Panc1 (cell line): ENCODE measurements at regions not wholly inside any gene's neighbourhood (a gene's known extent, or its start where the extent isn't known, plus 50 kb on each side); places are given as distances from the start of the nearest gene placed in this dataset.

Source experiments
- ATAC-seq: fragments of 200-7000 bp; cut with Tn5 transposase; 2 replicates; pipeline ENCODE4 v1.9.1; 2020; ENCODE audit warnings: mild to moderate bottlenecking, moderate library complexity
- BruUV-seq: library from RNA; stranded (reverse); fragments of 400-500 nt; replicated peaks from 2 replicates; lab custom pipeline; 2021; lab: Mats Ljungman, UMichigan
- CTCF ChIA-PET: fragments of 300-600 bp; sonication (Branson Sonifier 250); formaldehyde crosslinking; loops from one replicate; lab custom pipeline; 2022; ENCODE audit warnings: antibody characterized with exemption; lab: Charles Lee
- POLR2A ChIA-PET: fragments of 300-600 bp; sonication (Branson Sonifier 250); formaldehyde crosslinking; loops from one replicate; lab custom pipeline; 2022; ENCODE audit warnings: antibody characterized with exemption; lab: Charles Lee
- DNase-seq: peaks from one replicate; pipeline ENCODE4 v3.0.0-alpha.2; 2010; ENCODE audit warnings: low read depth, low spot score
- H3K27ac ChIP-seq: 2 replicates; pipeline ENCODE4 v1.5.1; 2011; ENCODE audit warnings: mild to moderate bottlenecking, low read length, inconsistent platforms
- H3K27me3 ChIP-seq: fragments of 200-500 bp; sonication (Bioruptor generic); 2 replicates; pipeline ENCODE4 v1.6.0; 2014; ENCODE audit warnings: low read length, inconsistent platforms; ENCODE audit not compliant: control insufficient read depth, insufficient read depth
- H3K36me3 ChIP-seq: fragments of 200-500 bp; sonication (Bioruptor generic); 2 replicates; pipeline ENCODE4 v1.5.1; 2014; ENCODE audit warnings: inconsistent platforms, mild to moderate bottlenecking, low read length, moderate library complexity; ENCODE audit not compliant: control insufficient read depth, insufficient read depth
- H3K4me1 ChIP-seq: 2 replicates; pipeline ENCODE4 v1.5.1; 2011; ENCODE audit warnings: inconsistent platforms, mild to moderate bottlenecking, low read length, moderate library complexity; ENCODE audit not compliant: control insufficient read depth, insufficient read depth
- H3K4me3 ChIP-seq, 2 experiments: 2 replicates each; pipeline ENCODE4 v1.5.1; 2011 to 2012; ENCODE audit warnings: low read depth in 2 of 2, low read length in 2 of 2, mild to moderate bottlenecking in 2 of 2, inconsistent platforms in 1 of 2, moderate library complexity in 1 of 2
- H3K9me3 ChIP-seq: fragments of 200-500 bp; sonication (Bioruptor generic); 2 replicates; pipeline ENCODE4 v1.5.1; 2014; ENCODE audit warnings: low read depth, mild to moderate bottlenecking, inconsistent platforms, low read length, moderate library complexity; ENCODE audit not compliant: control insufficient read depth, insufficient read depth
- POLR2AphosphoS5 ChIP-seq: IDR thresholded peaks from 2 replicates; pipeline ENCODE4 v1.6.1; 2012; ENCODE audit warnings: mild to moderate bottlenecking, low read depth, low read length, moderate library complexity
- SIN3A ChIP-seq: IDR thresholded peaks from 2 replicates; pipeline ENCODE4 v1.6.1; 2012; ENCODE audit warnings: low read depth, mild to moderate bottlenecking, low read length, moderate library complexity, borderline replicate concordance; ENCODE audit not compliant: insufficient read depth
- TCF7L2 ChIP-seq: IDR thresholded peaks from 2 replicates; pipeline ENCODE4 v1.6.1; 2011; ENCODE audit warnings: mild to moderate bottlenecking, low read depth, low read length, inconsistent platforms
- in situ Hi-C: cut with HindIII; loops from 2 replicates; pipeline ENCODE4 v1.10.0; 2016; ENCODE audit warnings: low sequenced_read_pairs, low pct_unique_long_range_greater_than_20kb
- intact Hi-C: fragments of 100-400 bp; cut with micrococcal nuclease; formaldehyde crosslinking; loops from one replicate; pipeline ENCODE4 v1.10.0; 2022; ENCODE audit not compliant: unreplicated experiment
- TF ChIP-seq, protein P1 (sequence below): fragments of 450-650 bp; IDR thresholded peaks from 2 replicates; pipeline ENCODE4 v1.5.1; 2017; ENCODE audit warnings: mild to moderate bottlenecking
- TF ChIP-seq, protein P2 (sequence below), 2 experiments: IDR thresholded peaks; 2 replicates each; pipeline ENCODE4 v1.6.1; 2011 to 2012; ENCODE audit warnings: low read depth in 2 of 2, control low read depth in 1 of 2, low read length in 1 of 2, mild to moderate bottlenecking in 1 of 2, moderate library complexity in 1 of 2; ENCODE audit not compliant: insufficient read depth in 1 of 2

DNA sequence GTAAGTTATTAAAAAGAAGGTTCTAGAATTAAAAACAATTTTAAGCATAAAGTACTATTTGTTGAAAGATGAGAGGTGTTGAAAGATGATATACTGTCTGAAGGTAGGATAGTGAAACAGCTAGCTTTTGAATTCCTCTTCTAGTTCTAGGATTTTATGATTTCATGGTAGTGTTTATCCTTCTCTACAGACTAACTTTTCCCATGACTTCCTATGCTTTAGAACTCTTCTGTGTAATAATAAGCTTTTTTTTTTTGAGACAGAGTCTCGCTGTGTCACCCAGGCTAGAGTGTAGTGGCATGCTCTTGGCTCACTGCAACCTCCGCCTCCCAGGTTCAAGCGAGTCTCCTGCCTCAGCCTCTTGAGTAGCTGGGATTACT lies 96.0 kb upstream of the NUDT6 start:
- in situ Hi-C loops, result no loop called here
- no TSS peak for BruUV-seq

DNA sequence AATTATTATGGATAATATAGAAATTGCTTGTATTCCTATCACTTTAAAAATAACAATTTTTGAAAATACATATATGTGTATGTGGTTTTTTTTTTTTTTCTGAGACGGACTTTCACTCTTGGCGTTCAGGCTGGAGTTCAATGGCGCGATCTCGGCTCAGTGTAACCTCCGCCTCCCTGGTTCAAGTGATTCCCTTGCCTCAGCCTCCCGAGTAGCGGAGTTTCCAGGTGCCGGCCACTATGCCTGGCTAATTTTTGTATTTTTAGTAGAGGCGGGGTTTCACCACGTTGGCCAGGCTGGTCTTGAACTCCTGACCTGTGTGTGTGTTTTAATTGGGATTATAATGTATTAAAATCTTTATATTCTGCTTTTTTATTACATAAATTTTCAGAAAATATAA lies 97.9 kb upstream of the NUDT6 start:
- no peaks in the 10 kb centered on the region for H3K27me3 ChIP-seq
- no peak for ATAC-seq
- no peaks in the 10 kb centered on the region for H3K4me1 ChIP-seq
- no peak overlapping the region for H3K27ac ChIP-seq
- DNase-seq, result no peak
- no peak overlapping the region for H3K4me3 ChIP-seq
- no peak for TF ChIP-seq TCF7L2
- TF ChIP-seq SIN3A, result no peak
- TF ChIP-seq, protein P1, sequence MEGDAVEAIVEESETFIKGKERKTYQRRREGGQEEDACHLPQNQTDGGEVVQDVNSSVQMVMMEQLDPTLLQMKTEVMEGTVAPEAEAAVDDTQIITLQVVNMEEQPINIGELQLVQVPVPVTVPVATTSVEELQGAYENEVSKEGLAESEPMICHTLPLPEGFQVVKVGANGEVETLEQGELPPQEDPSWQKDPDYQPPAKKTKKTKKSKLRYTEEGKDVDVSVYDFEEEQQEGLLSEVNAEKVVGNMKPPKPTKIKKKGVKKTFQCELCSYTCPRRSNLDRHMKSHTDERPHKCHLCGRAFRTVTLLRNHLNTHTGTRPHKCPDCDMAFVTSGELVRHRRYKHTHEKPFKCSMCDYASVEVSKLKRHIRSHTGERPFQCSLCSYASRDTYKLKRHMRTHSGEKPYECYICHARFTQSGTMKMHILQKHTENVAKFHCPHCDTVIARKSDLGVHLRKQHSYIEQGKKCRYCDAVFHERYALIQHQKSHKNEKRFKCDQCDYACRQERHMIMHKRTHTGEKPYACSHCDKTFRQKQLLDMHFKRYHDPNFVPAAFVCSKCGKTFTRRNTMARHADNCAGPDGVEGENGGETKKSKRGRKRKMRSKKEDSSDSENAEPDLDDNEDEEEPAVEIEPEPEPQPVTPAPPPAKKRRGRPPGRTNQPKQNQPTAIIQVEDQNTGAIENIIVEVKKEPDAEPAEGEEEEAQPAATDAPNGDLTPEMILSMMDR, result no peak
- TF ChIP-seq, protein P2, sequence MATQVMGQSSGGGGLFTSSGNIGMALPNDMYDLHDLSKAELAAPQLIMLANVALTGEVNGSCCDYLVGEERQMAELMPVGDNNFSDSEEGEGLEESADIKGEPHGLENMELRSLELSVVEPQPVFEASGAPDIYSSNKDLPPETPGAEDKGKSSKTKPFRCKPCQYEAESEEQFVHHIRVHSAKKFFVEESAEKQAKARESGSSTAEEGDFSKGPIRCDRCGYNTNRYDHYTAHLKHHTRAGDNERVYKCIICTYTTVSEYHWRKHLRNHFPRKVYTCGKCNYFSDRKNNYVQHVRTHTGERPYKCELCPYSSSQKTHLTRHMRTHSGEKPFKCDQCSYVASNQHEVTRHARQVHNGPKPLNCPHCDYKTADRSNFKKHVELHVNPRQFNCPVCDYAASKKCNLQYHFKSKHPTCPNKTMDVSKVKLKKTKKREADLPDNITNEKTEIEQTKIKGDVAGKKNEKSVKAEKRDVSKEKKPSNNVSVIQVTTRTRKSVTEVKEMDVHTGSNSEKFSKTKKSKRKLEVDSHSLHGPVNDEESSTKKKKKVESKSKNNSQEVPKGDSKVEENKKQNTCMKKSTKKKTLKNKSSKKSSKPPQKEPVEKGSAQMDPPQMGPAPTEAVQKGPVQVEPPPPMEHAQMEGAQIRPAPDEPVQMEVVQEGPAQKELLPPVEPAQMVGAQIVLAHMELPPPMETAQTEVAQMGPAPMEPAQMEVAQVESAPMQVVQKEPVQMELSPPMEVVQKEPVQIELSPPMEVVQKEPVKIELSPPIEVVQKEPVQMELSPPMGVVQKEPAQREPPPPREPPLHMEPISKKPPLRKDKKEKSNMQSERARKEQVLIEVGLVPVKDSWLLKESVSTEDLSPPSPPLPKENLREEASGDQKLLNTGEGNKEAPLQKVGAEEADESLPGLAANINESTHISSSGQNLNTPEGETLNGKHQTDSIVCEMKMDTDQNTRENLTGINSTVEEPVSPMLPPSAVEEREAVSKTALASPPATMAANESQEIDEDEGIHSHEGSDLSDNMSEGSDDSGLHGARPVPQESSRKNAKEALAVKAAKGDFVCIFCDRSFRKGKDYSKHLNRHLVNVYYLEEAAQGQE (IDR thresholded peaks at IDR 0.05; ENCODE audit: insufficient read depth in 1 of 2, low read depth in 2 of 2, low read length in 1 of 2), result no peak
- no peak for TF ChIP-seq POLR2AphosphoS5
- in situ Hi-C loops (no loop called here), intact Hi-C loops (no loop called here)
- H3K9me3 ChIP-seq, result no peaks in the 10 kb centered on the region
- H3K36me3 ChIP-seq, result no peaks in the 10 kb centered on the region
- CTCF ChIA-PET, result no interaction called here
- POLR2A ChIA-PET, result no interaction called here
- BruUV-seq, result no TSS peak

More for the DNA sequence above, 96.0 kb upstream of the NUDT6 start:
- intact Hi-C loops, result no loop called here
- no peak overlapping the region for H3K4me3 ChIP-seq
- no peaks in the 10 kb centered on the region for H3K9me3 ChIP-seq
- no peak for TF ChIP-seq TCF7L2
- TF ChIP-seq POLR2AphosphoS5, result no peak
- TF ChIP-seq, protein P2 (IDR thresholded peaks at IDR 0.05; ENCODE audit: insufficient read depth in 1 of 2, low read depth in 2 of 2, low read length in 1 of 2), result no peak
- TF ChIP-seq, protein P1, result no peak
- TF ChIP-seq SIN3A, result no peak
- ChIA-PET CTCF (interaction anchor here (0.7 kb wide), 1 partner anchor 93 kb away, joined by 3 read pairs; no protein-coding TSS in a partner anchor), POLR2A (no interaction called here)
- H3K4me1 ChIP-seq, result no peaks in the 10 kb centered on the region
- H3K27me3 ChIP-seq, result no peaks in the 10 kb centered on the region
- no peaks in the 10 kb centered on the region for H3K36me3 ChIP-seq
- ATAC-seq (no peak), DNase-seq (no peak)
- no peak overlapping the region for H3K27ac ChIP-seq
